GM21390 (cell line): ENCODE measurements at regions not wholly inside any gene's neighbourhood (a gene's known extent, or its start where the extent isn't known, plus 50 kb on each side); places are given as distances from the start of the nearest gene placed in this dataset.
A peak's percentile ranks its signal among the peaks of the same experiment; 100 is the strongest.

Source experiments
- ATAC-seq: cut with Tn5 transposase; IDR thresholded peaks from one replicate; pipeline ENCODE4 v1.9.1; 2021; ENCODE audit not compliant: unreplicated experiment

- no peak for ATAC-seq
These were observed 460.8 kb upstream of the CHST9 start for GRCh38 chr18:27645929-27646328.

- ATAC-seq, result no peak
These were observed 451.5 kb upstream of the CHST9 start for GRCh38 chr18:27636576-27637085.

GRCh38 chr18:27632706-27633105 lies 447.6 kb upstream of the CHST9 start:
- no peak for ATAC-seq

GRCh38 chr18:27627927-27628326 lies 442.8 kb upstream of the CHST9 start:
- no peak for ATAC-seq

GRCh38 chr18:27621236-27621890 lies 436.3 kb upstream of the CHST9 start:
- ATAC-seq, result no peak

GRCh38 chr18:27619906-27620305 lies 434.8 kb upstream of the CHST9 start:
- ATAC-seq, result no peak

- no peak for ATAC-seq
These were observed 434.1 kb upstream of the CHST9 start for GRCh38 chr18:27619090-27619772.

GRCh38 chr18:27616324-27616723 lies 431.2 kb upstream of the CHST9 start:
- no peak for ATAC-seq

- ATAC-seq, result no peak
These were observed 430.1 kb upstream of the CHST9 start for GRCh38 chr18:27614951-27615844.

GRCh38 chr18:27609221-27609620 lies 424.1 kb upstream of the CHST9 start:
- ATAC-seq, result no peak

- no peak for ATAC-seq
These were observed 423.6 kb upstream of the CHST9 start for GRCh38 chr18:27608742-27609141.

GRCh38 chr18:27608174-27608573 lies 423.1 kb upstream of the CHST9 start:
- ATAC-seq, result no peak

- ATAC-seq, result no peak
These were observed 421.6 kb upstream of the CHST9 start for GRCh38 chr18:27606741-27607140.

- peak; percentile 93 for ATAC-seq
These were observed 420.2 kb upstream of the CHST9 start for GRCh38 chr18:27605107-27605834.

- ATAC-seq, result no peak
These were observed 419.5 kb upstream of the CHST9 start for GRCh38 chr18:27604583-27604982.

- no peak for ATAC-seq
These were observed 417.0 kb upstream of the CHST9 start for GRCh38 chr18:27602092-27602491.

GRCh38 chr18:27600245-27600644 lies 415.1 kb upstream of the CHST9 start:
- no peak for ATAC-seq

GRCh38 chr18:27599202-27599829 lies 414.2 kb upstream of the CHST9 start:
- ATAC-seq, result peak; percentile 86

GRCh38 chr18:27595113-27595838 lies 410.2 kb upstream of the CHST9 start:
- no peak for ATAC-seq
